IPS-15b (cell line): ENCODE measurements at regions not wholly inside any gene's neighbourhood (a gene's known extent, or its start where the extent isn't known, plus 50 kb on each side); places are given as distances from the start of the nearest gene placed in this dataset.

Source experiments
- H3K27me3 ChIP-seq: one replicate; pipeline ENCODE4 v1.6.1; 2013; ENCODE audit warnings: low read length; ENCODE audit not compliant: control insufficient read depth, insufficient read depth
- H3K36me3 ChIP-seq: one replicate; pipeline ENCODE4 v1.6.1; 2013; ENCODE audit warnings: low read length; ENCODE audit not compliant: control insufficient read depth, insufficient read depth
- H3K4me1 ChIP-seq: one replicate; pipeline ENCODE4 v1.6.1; 2013; ENCODE audit warnings: mild to moderate bottlenecking, low read length; ENCODE audit not compliant: control insufficient read depth, insufficient read depth
- H3K4me3 ChIP-seq: one replicate; pipeline ENCODE4 v1.5.1; 2013; ENCODE audit warnings: low read depth, low read length
- H3K9ac ChIP-seq: one replicate; pipeline ENCODE4 v1.6.1; 2013; ENCODE audit warnings: low read depth, mild to moderate bottlenecking, low read length
- H3K9me3 ChIP-seq: one replicate; pipeline ENCODE4 v1.6.1; 2013; ENCODE audit warnings: mild to moderate bottlenecking, low read length; ENCODE audit not compliant: control insufficient read depth, insufficient read depth

- H3K4me3 ChIP-seq = no peak overlapping the region
- no peak overlapping the region for H3K9ac ChIP-seq
- H3K9me3 ChIP-seq = no peaks in the 10 kb centered on the region
- H3K4me1 ChIP-seq = no peaks in the 10 kb centered on the region
- no peaks in the 10 kb centered on the region for H3K27me3 ChIP-seq
- no peaks in the 10 kb centered on the region for H3K36me3 ChIP-seq
Measured at GRCh38 chr2:66814916-66815315, 380.0 kb downstream of the MEIS1 start.

DNA sequence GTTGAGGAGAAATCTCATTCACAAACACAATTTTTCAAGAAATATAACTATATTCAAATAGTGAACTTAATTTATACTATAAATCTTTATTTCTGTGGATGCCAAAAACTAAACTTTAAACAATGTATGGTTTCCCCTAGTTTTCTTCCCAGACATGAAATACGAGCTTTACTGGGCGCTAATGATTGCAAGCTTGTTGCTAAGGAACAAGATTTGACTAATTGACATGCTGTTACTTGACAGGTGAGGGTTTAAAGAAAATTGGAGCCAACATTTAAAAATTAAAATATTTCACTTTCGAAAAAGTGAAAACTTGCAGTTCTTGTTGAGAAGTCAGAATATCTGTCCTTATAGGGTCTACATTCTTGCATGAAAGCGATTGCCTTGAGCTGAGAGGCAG, 381.0 kb downstream of the MEIS1 start:
- no peak overlapping the region for H3K4me3 ChIP-seq
- H3K4me1 ChIP-seq = no peaks in the 10 kb centered on the region
- H3K36me3 ChIP-seq = no peaks in the 10 kb centered on the region
- no peak overlapping the region for H3K9ac ChIP-seq
- no peaks in the 10 kb centered on the region for H3K27me3 ChIP-seq
- H3K9me3 ChIP-seq = no peaks in the 10 kb centered on the region

GRCh38 chr2:66821168-66821567, 386.2 kb downstream of the MEIS1 start:
- Histone ChIP-seq H3K9ac (no peak overlapping the region), H3K27me3 (no peaks in the 10 kb centered on the region), H3K36me3 (no peaks in the 10 kb centered on the region), H3K9me3 (no peaks in the 10 kb centered on the region), H3K4me3 (no peak overlapping the region), H3K4me1 (no peaks in the 10 kb centered on the region)

DNA sequence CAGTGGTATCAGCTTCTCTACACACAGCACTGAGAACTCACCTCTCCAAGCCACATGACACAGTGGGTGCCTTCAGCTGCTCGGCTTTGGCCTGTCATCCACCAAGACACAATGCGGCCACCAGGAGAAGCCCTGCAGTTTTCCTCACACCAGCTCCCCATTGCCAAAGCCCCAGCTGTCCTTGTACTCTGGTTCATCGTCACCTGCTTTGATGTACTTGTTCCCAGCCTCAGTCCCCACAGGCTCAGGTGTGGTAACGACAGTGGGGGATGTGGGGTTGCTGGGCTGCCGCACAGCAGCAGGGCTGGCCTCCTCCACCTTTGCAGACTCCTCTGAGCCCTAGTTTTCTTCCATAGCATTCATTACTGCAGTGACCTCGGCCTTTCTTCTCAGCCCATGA, 387.3 kb downstream of the MEIS1 start:
- Histone ChIP-seq H3K9me3 (no peaks in the 10 kb centered on the region), H3K27me3 (no peaks in the 10 kb centered on the region), H3K9ac (no peak overlapping the region), H3K36me3 (no peaks in the 10 kb centered on the region), H3K4me1 (no peaks in the 10 kb centered on the region), H3K4me3 (no peak overlapping the region)

DNA sequence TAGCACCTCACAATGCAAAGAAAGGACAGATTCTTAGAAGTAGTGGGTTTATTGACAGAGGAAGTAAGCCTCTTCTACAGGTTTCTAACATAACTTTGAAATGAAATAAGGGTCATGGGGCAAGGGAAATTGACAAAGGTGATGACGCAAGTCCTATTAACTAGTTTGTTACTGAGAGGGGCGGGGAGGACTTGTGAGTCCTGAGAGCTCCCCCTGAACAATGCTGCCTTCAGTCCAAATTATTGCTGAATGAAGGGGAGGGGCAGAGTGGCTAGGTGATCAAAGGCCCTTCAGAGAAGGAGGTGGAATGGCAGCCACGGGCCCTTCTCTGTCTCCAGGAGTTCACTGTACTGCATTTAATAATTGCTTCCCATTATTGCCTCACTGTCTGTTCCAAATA, 390.0 kb downstream of the MEIS1 start:
- H3K36me3 ChIP-seq = no peaks in the 10 kb centered on the region
- H3K27me3 ChIP-seq = no peaks in the 10 kb centered on the region

DNA sequence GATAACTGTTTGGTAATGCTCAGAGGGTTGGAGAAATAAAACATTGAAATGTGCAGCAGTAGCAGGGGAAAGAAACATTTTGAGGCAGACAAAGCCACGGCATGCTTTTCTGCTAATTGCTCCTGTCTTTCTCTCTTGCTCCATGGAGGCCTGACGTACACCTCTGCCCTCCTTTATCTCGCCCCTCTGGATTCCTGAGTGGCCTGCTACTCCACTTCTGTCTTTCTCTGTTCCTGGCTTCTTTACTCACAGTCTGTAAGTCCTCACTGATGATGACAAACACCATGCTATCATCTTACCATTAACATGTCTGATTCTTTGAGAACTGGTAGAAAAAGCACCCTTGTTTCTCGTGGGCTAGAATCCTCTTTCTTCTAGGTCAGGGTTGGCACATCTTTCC, 392.9 kb downstream of the MEIS1 start:
- no peaks in the 10 kb centered on the region for H3K36me3 ChIP-seq
- H3K9ac ChIP-seq = no peak overlapping the region
- no peaks in the 10 kb centered on the region for H3K9me3 ChIP-seq
- H3K4me1 ChIP-seq = no peaks in the 10 kb centered on the region
- no peak overlapping the region for H3K4me3 ChIP-seq
- H3K27me3 ChIP-seq = no peaks in the 10 kb centered on the region

More for the DNA sequence above, 390.0 kb downstream of the MEIS1 start:
- Histone ChIP-seq H3K9ac (no peak overlapping the region), H3K9me3 (no peaks in the 10 kb centered on the region), H3K4me3 (no peak overlapping the region), H3K4me1 (no peaks in the 10 kb centered on the region)

DNA sequence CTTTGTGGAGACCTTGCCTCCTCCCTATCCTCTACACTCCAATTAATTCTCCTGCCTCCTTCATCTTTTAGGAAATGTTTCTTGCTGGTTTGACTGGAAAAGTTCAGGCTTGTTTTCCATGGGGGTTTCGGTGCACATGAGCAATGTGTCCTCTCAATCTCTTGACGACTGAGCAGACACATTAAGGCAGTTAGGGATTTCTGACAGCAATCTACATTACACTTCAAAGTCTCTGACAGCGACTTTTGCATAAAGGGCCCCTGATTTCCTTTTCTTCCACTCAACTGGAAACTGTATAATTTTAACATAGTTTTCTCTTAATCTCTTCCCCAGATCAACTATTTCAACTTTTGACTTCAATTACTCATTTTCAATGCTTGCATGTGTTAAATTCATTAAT, 394.0 kb downstream of the MEIS1 start:
- H3K9me3 ChIP-seq = no peaks in the 10 kb centered on the region
- no peak overlapping the region for H3K9ac ChIP-seq
- H3K27me3 ChIP-seq = no peaks in the 10 kb centered on the region
- H3K4me1 ChIP-seq = no peaks in the 10 kb centered on the region
- no peaks in the 10 kb centered on the region for H3K36me3 ChIP-seq
- no peak overlapping the region for H3K4me3 ChIP-seq

GRCh38 chr2:66830881-66831280, 396.0 kb downstream of the MEIS1 start:
- Histone ChIP-seq H3K9me3 (no peaks in the 10 kb centered on the region), H3K36me3 (no peaks in the 10 kb centered on the region)

DNA sequence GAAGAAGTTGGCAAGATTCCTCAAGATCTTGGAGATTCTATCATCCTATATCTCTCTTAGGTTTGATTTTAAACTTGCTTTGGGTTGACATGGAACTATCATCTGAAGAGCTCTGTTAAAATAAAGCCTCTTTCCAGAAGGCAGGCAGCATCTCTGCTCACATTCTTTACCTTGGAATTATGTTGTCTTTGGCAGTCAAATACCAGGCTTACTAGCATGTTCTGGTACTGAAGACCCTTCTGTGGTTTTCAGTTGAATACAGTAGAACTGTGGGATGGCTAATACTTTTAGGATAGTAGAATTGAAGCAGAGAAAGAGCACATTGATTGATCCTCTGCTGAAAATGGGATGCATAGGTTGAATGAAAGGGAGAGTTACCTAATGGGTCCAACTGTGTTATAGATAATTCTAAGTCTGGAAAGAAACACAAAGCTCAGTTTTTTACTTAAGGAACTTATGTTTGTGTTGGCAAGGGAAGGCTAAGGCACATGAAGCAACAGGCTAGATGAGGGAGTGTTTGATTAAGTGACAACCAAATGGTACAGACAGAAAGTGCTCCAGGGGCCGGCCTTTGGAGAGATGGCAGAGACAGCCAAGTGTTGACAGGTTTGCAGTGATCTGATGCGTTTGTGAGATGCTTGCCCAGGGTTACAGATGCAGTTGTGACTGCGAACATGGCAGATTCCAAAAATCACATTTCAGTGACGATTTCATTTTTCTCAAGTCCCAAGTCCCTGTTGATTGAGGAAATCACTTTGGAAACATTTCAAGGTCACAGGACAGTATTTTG, 397.9 kb downstream of the MEIS1 start:
- H3K4me3 ChIP-seq = no peak overlapping the region

More at GRCh38 chr2:66830881-66831280, 396.0 kb downstream of the MEIS1 start:
- Histone ChIP-seq H3K4me3 (no peak overlapping the region), H3K27me3 (no peaks in the 10 kb centered on the region), H3K9ac (no peak overlapping the region), H3K4me1 (no peaks in the 10 kb centered on the region)

DNA sequence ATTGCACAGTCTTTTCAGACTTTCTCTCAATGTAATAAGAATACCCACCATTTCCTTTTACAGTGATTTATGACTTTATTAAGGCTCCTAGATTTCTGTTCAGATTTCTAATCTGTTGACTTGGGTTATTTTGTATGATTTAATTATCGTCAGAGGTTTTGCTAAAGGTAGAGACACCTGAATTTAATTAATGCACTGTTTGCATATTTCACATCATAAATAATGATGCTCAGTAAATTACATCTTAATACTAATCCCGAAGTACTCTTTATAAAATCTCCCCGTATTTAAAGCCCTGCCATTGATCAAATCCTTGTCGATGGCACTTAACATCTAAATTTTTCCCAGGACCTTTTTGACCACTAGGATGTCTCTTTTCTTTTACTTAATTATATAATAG, 399.9 kb downstream of the MEIS1 start:
- Histone ChIP-seq H3K9ac (no peak overlapping the region), H3K27me3 (no peaks in the 10 kb centered on the region), H3K36me3 (no peaks in the 10 kb centered on the region), H3K4me3 (no peak overlapping the region), H3K4me1 (no peaks in the 10 kb centered on the region), H3K9me3 (no peaks in the 10 kb centered on the region)

More for the DNA sequence above, 397.9 kb downstream of the MEIS1 start:
- Histone ChIP-seq H3K4me1 (no peaks in the 10 kb centered on the region), H3K9ac (no peak overlapping the region), H3K36me3 (no peaks in the 10 kb centered on the region), H3K9me3 (no peaks in the 10 kb centered on the region), H3K27me3 (no peaks in the 10 kb centered on the region)

DNA sequence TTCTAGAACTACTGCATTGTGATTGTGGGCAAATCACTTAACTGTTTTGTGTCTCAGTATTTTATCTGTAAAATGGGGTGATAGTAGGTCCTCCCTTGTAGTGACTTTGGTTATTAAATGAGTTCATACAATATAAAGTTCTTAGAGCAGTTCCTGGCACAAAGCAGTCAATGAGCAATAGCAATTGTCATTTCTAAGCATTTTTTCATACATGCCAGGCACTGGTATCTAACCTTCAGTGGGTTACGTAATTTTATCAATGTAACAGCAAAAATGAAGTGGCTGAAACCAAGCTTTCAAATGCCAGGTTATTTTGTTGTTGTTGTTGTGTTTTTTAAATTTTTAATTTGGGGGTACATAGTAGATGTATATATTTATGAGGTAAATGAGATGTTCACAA, 401.9 kb downstream of the MEIS1 start:
- Histone ChIP-seq H3K9me3 (no peaks in the 10 kb centered on the region), H3K27me3 (no peaks in the 10 kb centered on the region), H3K9ac (no peak overlapping the region), H3K4me1 (no peaks in the 10 kb centered on the region), H3K4me3 (no peak overlapping the region), H3K36me3 (no peaks in the 10 kb centered on the region)

GRCh38 chr2:66839551-66840320, 404.8 kb downstream of the MEIS1 start:
- Histone ChIP-seq H3K4me3 (no peak overlapping the region), H3K9ac (no peak overlapping the region), H3K27me3 (no peaks in the 10 kb centered on the region), H3K36me3 (no peaks in the 10 kb centered on the region), H3K9me3 (no peaks in the 10 kb centered on the region), H3K4me1 (no peaks in the 10 kb centered on the region)
